Astrocyte (in vitro differentiated cells and primary cell): ENCODE measurements at regions not wholly inside any gene's neighbourhood (a gene's known extent, or its start where the extent isn't known, plus 50 kb on each side); places are given as distances from the start of the nearest gene placed in this dataset.
"Not testable (repeated sequence)": the region's sequence is repeated elsewhere in the genome, so short reads cannot be mapped to it uniquely, and the experiment has no call there.

Experiments used
- DNase-seq: peaks from one replicate; pipeline ENCODE4 v3.0.0-alpha.2; 2010; ENCODE audit warnings: low read depth
- FAIRE-seq: peaks from 2 replicates; lab custom pipeline; 2011; peaks lifted over from hg19 to GRCh38; lab: Jason Lieb, UNC
- H2AFZ ChIP-seq: 2 replicates; pipeline ENCODE4 v1.6.0; 2012; ENCODE audit warnings: low read depth, low read length, inconsistent platforms
- H3K27ac ChIP-seq: 2 replicates; pipeline ENCODE4 v1.5.1; 2011; ENCODE audit warnings: low read depth, low read length, inconsistent platforms
- H3K27me3 ChIP-seq: 2 replicates; pipeline ENCODE4 v1.6.0; 2011; ENCODE audit warnings: low read length, inconsistent platforms; ENCODE audit not compliant: insufficient read depth
- H3K36me3 ChIP-seq: 2 replicates; pipeline ENCODE4 v1.5.1; 2011; ENCODE audit warnings: low read length, inconsistent platforms; ENCODE audit not compliant: insufficient read depth
- H3K4me1 ChIP-seq: 2 replicates; pipeline ENCODE4 v1.5.1; 2011; ENCODE audit warnings: low read length, inconsistent platforms; ENCODE audit not compliant: insufficient read depth
- H3K4me2 ChIP-seq: 2 replicates; pipeline ENCODE4 v1.6.0; 2012; ENCODE audit warnings: low read length, inconsistent platforms
- H3K4me3 ChIP-seq: 2 replicates; pipeline ENCODE4 v1.5.1; 2011; ENCODE audit warnings: low read depth, mild to moderate bottlenecking, low read length, inconsistent platforms; ENCODE audit not compliant: insufficient read depth
- H3K79me2 ChIP-seq: 2 replicates; pipeline ENCODE4 v1.6.0; 2012; ENCODE audit warnings: mild to moderate bottlenecking, low read length, inconsistent platforms; ENCODE audit not compliant: insufficient read depth
- H3K9ac ChIP-seq: 2 replicates; pipeline ENCODE4 v1.6.0; 2012; ENCODE audit warnings: mild to moderate bottlenecking, low read length, inconsistent platforms
- H3K9me3 ChIP-seq: 2 replicates; pipeline ENCODE4 v1.5.1; 2012; ENCODE audit warnings: low read depth, mild to moderate bottlenecking, low read length, inconsistent platforms; ENCODE audit not compliant: insufficient read depth
- H4K20me1 ChIP-seq: 2 replicates; pipeline ENCODE4 v1.6.0; 2012; ENCODE audit warnings: low read length, inconsistent platforms; ENCODE audit not compliant: insufficient read depth
- H3K27ac Mint-ChIP-seq: one replicate; pipeline ENCODE4 v1.8.0; 2021; ENCODE audit warnings: mild to moderate bottlenecking, mixed read lengths; ENCODE audit not compliant: unreplicated experiment
- H3K27me3 Mint-ChIP-seq: one replicate; pipeline ENCODE4 v1.8.0; 2021; ENCODE audit warnings: low read depth, mixed read lengths; ENCODE audit not compliant: unreplicated experiment
- H3K36me3 Mint-ChIP-seq: one replicate; pipeline ENCODE4 v1.8.0; 2021; ENCODE audit warnings: low read depth, mixed read lengths; ENCODE audit not compliant: unreplicated experiment
- H3K4me1 Mint-ChIP-seq: one replicate; pipeline ENCODE4 v1.8.0; 2021; ENCODE audit warnings: low read depth, mixed read lengths; ENCODE audit not compliant: unreplicated experiment
- H3K4me3 Mint-ChIP-seq: one replicate; pipeline ENCODE4 v1.8.0; 2021; ENCODE audit warnings: mild to moderate bottlenecking, moderate library complexity, mixed read lengths; ENCODE audit not compliant: unreplicated experiment
- H3K9me3 Mint-ChIP-seq: one replicate; pipeline ENCODE4 v1.8.0; 2021; ENCODE audit warnings: mild to moderate bottlenecking, mixed read lengths; ENCODE audit not compliant: unreplicated experiment
- CTCF ChIP-seq: IDR thresholded peaks from 2 replicates; pipeline ENCODE4 v1.5.1; 2011; ENCODE audit warnings: low read depth, mild to moderate bottlenecking, inconsistent platforms, low read length, moderate library complexity; ENCODE audit not compliant: insufficient read depth
- EZH2 ChIP-seq: IDR thresholded peaks from 2 replicates; pipeline ENCODE4 v1.6.1; 2012; ENCODE audit warnings: mild to moderate bottlenecking, low read length, inconsistent platforms; ENCODE audit not compliant: insufficient read depth

- H3K4me2 ChIP-seq: no peak overlapping the region
- H2AFZ ChIP-seq: no peak overlapping the region
- FAIRE-seq (no peak), DNase-seq (no peak)
- H3K4me3 Mint-ChIP-seq: no peak overlapping the region
- peaks cover 9% of the 10 kb centered on the region for H3K4me1 Mint-ChIP-seq
- no peaks in the 10 kb centered on the region for H3K9me3 Mint-ChIP-seq
- H3K36me3 ChIP-seq: no peaks in the 10 kb centered on the region
- H3K27ac Mint-ChIP-seq: no peak overlapping the region
- H3K27me3 Mint-ChIP-seq: peaks cover 10% of the 10 kb centered on the region
- H3K4me1 ChIP-seq: no peaks in the 10 kb centered on the region
- no peak overlapping the region for H3K9ac ChIP-seq
- no peaks in the 10 kb centered on the region for H3K27me3 ChIP-seq
- H4K20me1 ChIP-seq: no peaks in the 10 kb centered on the region
- H3K36me3 Mint-ChIP-seq: no peaks in the 10 kb centered on the region
- no peak overlapping the region for H3K27ac ChIP-seq
- H3K79me2 ChIP-seq: no peaks in the 10 kb centered on the region
- H3K4me3 ChIP-seq: no peak overlapping the region
- H3K9me3 ChIP-seq: no peaks in the 10 kb centered on the region
- TF ChIP-seq EZH2 (no peak), CTCF (no peak)
These were observed 776.1 kb upstream of the RAB6C start for GRCh38 chr2:129203331-129203730.

- not testable (repeated sequence) for H3K4me1 Mint-ChIP-seq, H4K20me1 ChIP-seq, H3K9me3 Mint-ChIP-seq, H3K27me3 Mint-ChIP-seq, FAIRE-seq, H3K4me2 ChIP-seq, H3K9ac ChIP-seq, DNase-seq, H3K79me2 ChIP-seq, H3K27ac ChIP-seq, H3K27ac Mint-ChIP-seq, H3K4me3 ChIP-seq, H2AFZ ChIP-seq, H3K4me3 Mint-ChIP-seq, H3K4me1 ChIP-seq, H3K36me3 Mint-ChIP-seq, H3K9me3 ChIP-seq, H3K36me3 ChIP-seq, H3K27me3 ChIP-seq
These were observed 774.9 kb upstream of the RAB6C start for GRCh38 chr2:129204581-129204980.

GRCh38 chr2:129205176-129205575, 774.3 kb upstream of the RAB6C start:
- no peaks in the 10 kb centered on the region for H3K9me3 ChIP-seq
- H3K4me2 ChIP-seq: no peak overlapping the region
- H3K4me1 ChIP-seq: no peaks in the 10 kb centered on the region
- H4K20me1 ChIP-seq: no peaks in the 10 kb centered on the region
- no peak overlapping the region for H2AFZ ChIP-seq
- no peaks in the 10 kb centered on the region for H3K27me3 ChIP-seq
- H3K27me3 Mint-ChIP-seq: peaks cover 10% of the 10 kb centered on the region
- no peak overlapping the region for H3K4me3 ChIP-seq
- no peak overlapping the region for H3K27ac Mint-ChIP-seq
- H3K79me2 ChIP-seq: no peaks in the 10 kb centered on the region
- no peaks in the 10 kb centered on the region for H3K36me3 ChIP-seq
- no peak overlapping the region for H3K9ac ChIP-seq
- no peak overlapping the region for H3K4me3 Mint-ChIP-seq
- no peak for TF ChIP-seq EZH2
- TF ChIP-seq CTCF: no peak
- FAIRE-seq (no peak), DNase-seq (no peak)
- no peaks in the 10 kb centered on the region for H3K9me3 Mint-ChIP-seq
- no peak overlapping the region for H3K27ac ChIP-seq
- H3K4me1 Mint-ChIP-seq: peaks cover 9% of the 10 kb centered on the region
- no peaks in the 10 kb centered on the region for H3K36me3 Mint-ChIP-seq
